HUDEP-2 (cell line): ENCODE measurements at regions not wholly inside any gene's neighbourhood (a gene's known extent, or its start where the extent isn't known, plus 50 kb on each side); places are given as distances from the start of the nearest gene placed in this dataset.
"Not testable (repeated sequence)": the region's sequence is repeated elsewhere in the genome, so short reads cannot be mapped to it uniquely, and the experiment has no call there.

Source experiments
- DNase-seq, 76 experiments: peaks; one replicate each; lab custom pipeline; 2025; ENCODE audit not compliant: unreplicated experiment in 76 of 76; lab: John Stamatoyannopoulos, UW

- no peak for DNase-seq
Observed at GRCh38 chr2:156765043-156765442, 328.9 kb downstream of the GPD2 start.

GRCh38 chr2:156765450-156765849 lies 329.3 kb downstream of the GPD2 start:
- no peak for DNase-seq

- DNase-seq: no peak
Observed at GRCh38 chr2:156769802-156770201, 333.6 kb downstream of the GPD2 start.

- no peak for DNase-seq
Observed at GRCh38 chr2:156778916-156779315, 342.7 kb downstream of the GPD2 start.

- DNase-seq: no peak
Observed at GRCh38 chr2:156779416-156780120, 343.4 kb downstream of the GPD2 start.

GRCh38 chr2:156781677-156782076 lies 345.5 kb downstream of the GPD2 start:
- DNase-seq: not testable (repeated sequence)

GRCh38 chr2:156784020-156784701 lies 348.0 kb downstream of the GPD2 start:
- no peak for DNase-seq

- DNase-seq: no peak
Observed at GRCh38 chr2:156787517-156787916, 351.3 kb downstream of the GPD2 start.

- no peak for DNase-seq
Observed at GRCh38 chr2:156790343-156791037, 354.3 kb downstream of the GPD2 start.

- no peak for DNase-seq
Observed at GRCh38 chr2:156792242-156792840, 356.2 kb downstream of the GPD2 start.

- DNase-seq: peak in 69 of 76 experiments; percentile 0 to 91 (median 57)
Observed at GRCh38 chr2:156797832-156798231, 361.7 kb downstream of the GPD2 start.

- no peak for DNase-seq
Observed at GRCh38 chr2:156800065-156800653, 364.0 kb downstream of the GPD2 start.

- no peak for DNase-seq
Observed at GRCh38 chr2:156800781-156801361, 364.7 kb downstream of the GPD2 start.

- no peak for DNase-seq
Observed at GRCh38 chr2:156803243-156803642, 367.1 kb downstream of the GPD2 start.

GRCh38 chr2:156803967-156804366 lies 367.8 kb downstream of the GPD2 start:
- DNase-seq: no peak

- no peak for DNase-seq
Observed at GRCh38 chr2:156810094-156810493, 373.9 kb downstream of the GPD2 start.

GRCh38 chr2:156812496-156812895 lies 376.3 kb downstream of the GPD2 start:
- no peak for DNase-seq

- DNase-seq: no peak
Observed at GRCh38 chr2:156817430-156817829, 381.3 kb downstream of the GPD2 start.

GRCh38 chr2:156818221-156818620 lies 382.0 kb downstream of the GPD2 start:
- no peak for DNase-seq

GRCh38 chr2:156818944-156819343 lies 382.8 kb downstream of the GPD2 start:
- no peak for DNase-seq
